MV-4-11 (cell line): ENCODE measurements at regions not wholly inside any gene's neighbourhood (a gene's known extent, or its start where the extent isn't known, plus 50 kb on each side); places are given as distances from the start of the nearest gene placed in this dataset.

Source experiments
- DNase-seq: peaks from one replicate; lab custom pipeline; 2025; lab: John Stamatoyannopoulos, UW

DNA sequence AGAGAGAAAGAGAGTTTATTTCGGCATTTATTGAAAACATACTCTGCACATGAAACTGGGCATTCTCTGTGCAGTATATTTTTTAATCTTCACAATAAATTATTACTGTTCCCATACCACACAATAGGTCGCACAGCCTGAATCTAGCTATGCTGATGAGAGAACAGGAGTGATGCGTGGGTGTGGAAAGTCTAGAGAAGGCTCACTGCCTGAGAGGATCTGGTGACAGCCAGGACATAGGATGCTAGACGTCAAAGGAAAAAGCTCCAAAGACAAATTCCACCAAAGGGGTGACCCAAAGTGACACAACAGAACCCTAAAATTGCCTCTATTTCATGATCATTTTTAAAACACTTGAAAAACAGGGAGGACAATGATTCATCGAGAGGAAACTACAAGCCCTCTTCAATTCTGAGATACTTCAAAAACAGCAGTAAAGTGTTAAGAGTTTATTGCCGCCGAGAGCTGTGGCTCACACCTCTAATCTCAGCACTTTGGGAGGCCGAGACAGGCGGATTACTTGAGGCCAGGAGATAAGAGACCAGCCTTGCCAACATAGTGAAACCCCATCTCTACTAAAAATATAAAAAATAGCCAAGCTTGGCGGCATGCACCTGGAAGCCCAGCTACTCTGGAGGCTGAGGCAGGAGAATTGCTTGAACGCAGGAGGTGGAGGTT lies 189.6 kb upstream of the NBEA start:
- DNase-seq = no peak

DNA sequence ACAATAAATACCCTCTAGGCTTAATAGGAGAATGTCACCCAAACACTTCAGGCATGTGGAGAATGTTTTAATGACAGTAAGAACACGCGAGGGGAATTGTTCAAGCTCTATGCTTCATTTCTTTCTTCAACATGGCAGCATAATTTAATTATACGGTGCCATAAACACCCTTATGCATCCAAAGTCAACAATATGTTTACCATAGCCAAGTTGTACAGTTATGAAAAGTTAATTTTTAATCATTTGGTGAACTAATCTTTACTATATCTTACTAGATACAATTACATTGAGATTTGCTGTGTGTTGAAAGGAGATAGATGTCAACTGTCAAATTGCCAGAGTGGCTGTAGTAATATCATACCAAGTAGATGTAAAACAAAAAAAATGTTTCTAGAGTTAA lies 185.9 kb upstream of the NBEA start:
- DNase-seq = no peak

DNA sequence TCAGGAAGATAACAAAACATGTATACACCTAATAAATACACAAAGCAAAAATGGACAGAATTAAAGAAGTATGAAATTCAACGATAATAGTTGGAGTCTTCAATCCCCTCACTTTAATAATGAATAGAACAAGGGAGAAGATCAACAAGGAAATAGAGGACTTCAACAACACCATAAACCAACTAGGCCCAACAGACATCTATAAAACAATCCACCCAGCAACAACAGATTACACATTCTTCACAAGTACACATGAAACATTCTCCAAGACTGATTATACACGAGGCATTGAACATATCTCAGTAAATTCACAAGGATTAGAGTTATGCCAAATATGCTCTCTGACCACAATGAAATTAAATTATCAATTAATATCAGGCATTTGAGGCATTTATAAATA lies 185.5 kb upstream of the NBEA start:
- no peak for DNase-seq

DNA sequence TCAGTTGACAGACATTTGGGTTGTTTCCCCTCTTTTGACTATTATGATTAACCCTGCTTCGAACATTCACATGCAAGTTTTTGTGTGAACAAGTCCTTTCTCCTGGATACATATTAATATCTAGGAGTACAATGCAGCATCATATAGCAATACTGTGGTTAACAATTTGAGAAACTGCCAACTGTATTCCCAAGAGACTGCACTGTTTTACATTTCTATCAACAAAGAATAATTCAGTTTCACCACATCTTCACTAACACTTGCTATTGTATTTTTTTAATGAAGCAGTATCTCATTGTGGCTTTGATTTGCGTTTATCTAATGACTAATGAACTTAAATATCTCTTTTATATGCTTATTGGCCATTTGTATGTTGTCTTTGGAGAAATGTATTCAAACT lies 184.6 kb upstream of the NBEA start:
- DNase-seq = no peak

DNA sequence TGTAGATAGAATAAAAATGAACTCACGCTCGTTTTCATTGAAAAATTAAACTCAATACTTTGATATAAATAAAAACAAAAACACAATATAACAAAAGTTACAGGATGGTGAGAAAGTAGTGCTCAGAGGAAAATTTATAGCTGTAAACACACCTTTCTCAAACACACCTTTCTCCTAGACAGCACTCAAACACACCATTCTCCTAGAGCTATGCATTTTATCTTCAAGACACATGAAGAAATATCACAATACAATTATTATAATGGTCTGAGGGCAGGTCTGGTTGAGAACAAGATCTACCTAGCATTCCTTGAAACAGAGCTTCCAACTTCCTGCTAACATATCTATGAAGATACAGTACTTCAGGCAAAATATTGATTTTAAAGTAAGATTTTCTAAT lies 183.4 kb upstream of the NBEA start:
- DNase-seq = no peak

DNA sequence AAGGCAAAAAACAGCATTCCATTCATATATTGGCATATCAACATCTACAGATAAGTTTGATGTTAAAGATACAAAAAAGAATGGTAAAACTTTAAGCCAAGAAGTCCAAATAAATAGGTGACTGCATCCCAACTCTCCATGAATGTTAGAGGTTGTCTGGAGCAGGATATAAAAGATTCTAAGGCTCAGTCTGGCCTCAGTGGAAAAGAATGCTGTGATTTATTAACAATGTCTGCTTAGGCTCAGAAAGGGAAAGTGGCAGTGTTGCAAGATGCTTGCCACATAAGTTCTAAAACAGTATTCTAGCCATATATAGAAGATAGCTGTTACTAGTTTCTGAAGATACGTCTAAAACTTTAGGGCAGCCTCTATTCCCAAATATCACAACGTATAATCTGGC lies 179.8 kb upstream of the NBEA start:
- DNase-seq = no peak

DNA sequence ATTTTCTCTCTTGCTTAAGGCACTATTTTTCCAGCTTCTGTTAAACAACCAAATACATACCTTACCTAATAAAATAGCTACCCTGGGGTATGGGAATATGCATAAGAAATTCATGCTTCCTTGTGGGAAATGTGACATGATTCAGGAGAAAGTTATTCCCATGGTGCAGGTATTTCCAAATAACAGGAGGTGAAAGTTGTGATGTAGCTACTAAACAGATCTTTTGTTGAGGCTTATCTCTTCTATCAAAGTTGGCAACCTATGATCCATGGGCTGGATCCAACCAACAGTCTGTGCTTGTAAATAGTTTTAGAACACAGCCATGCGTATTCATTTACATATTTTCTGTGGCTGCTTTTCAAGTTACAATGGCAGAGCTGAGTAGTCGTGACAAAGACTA lies 177.8 kb upstream of the NBEA start:
- no peak for DNase-seq

DNA sequence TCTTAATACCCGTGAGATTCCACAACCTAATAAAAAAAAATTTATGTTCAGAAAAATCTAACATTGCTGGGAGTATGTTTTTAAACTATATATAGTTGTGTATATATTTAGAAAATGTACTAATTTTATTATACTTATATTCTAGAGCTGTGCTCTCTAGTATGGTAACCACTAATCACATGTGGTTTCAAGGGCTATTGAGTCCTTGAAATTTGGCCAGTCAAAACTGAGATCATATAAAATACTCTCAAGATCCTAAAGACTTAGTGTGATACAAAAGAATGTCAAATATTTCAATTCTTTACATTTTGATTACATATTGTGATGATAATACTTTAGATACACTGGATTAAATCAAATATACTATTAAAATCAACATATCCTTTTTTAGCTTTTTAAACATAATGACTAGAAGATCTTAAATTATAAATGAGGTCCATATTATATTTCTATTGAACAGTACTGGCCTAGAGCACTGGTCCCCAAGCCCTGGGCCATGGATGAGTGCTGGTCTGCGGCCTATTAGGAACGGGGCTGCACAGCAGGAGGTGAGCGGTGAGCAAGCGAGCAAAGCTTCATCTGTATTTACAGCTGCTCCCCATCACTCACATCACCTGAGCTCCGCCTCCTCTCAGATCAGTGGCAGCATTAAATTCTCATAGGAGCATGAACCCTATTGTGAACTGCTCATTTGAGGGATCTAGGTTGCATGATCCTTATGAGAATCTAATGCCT lies 176.5 kb upstream of the NBEA start:
- DNase-seq = no peak

DNA sequence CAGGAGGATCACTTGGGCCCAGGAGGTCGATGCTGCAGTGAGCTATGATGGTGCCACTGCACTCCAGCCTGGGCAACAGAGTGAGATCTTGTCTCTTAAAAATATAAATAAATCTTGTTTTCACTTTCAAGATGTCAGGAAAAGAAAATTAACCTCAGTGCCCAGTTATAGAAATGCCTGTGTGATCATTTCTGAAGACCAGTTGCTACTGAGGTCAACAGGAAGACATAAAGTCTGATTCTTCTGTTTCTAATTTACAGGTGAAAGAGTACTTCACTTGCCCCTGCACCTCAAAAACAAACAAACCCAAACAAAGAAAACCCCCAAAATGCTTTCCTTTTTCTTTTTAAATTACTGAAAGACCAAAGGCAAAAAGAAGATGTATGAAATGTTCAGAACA lies 174.3 kb upstream of the NBEA start:
- DNase-seq = no peak

DNA sequence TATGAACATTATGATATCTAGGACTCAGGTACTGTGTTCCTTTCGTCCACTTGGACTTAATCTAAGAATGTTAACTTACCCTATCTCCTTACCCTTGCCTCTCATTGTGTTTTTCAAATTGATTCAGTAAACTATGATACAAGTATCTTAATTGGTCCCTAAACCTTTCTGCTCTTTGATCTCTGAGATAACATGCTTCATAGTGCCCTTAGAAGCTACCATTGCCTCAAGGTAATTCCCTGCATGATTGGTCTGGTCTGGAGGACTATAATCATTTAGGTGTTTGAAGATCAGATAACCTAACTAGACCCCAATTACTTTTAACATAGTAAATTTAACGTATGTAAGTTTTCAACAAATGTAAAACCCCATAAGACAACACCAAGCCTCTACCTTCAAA lies 169.9 kb upstream of the NBEA start:
- DNase-seq = no peak

DNA sequence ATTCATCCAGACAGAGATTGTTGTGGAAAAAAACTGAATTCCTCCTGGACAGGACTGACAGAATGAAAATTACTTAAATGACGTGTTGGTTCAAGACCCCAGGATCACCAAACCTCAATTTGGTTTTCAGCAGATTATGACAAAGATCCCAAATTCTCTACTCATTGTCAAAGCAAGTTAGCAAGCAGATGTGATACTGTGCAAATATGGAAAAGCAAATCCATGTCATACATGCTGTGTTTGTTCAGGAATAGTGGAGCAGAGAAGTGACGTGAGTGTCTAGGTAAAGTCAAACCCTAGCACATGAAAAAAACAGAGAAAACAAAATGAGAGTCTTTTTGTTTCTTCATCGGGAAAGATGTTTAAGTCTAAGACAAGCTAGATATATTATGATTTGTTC lies 169.2 kb upstream of the NBEA start:
- DNase-seq = no peak

DNA sequence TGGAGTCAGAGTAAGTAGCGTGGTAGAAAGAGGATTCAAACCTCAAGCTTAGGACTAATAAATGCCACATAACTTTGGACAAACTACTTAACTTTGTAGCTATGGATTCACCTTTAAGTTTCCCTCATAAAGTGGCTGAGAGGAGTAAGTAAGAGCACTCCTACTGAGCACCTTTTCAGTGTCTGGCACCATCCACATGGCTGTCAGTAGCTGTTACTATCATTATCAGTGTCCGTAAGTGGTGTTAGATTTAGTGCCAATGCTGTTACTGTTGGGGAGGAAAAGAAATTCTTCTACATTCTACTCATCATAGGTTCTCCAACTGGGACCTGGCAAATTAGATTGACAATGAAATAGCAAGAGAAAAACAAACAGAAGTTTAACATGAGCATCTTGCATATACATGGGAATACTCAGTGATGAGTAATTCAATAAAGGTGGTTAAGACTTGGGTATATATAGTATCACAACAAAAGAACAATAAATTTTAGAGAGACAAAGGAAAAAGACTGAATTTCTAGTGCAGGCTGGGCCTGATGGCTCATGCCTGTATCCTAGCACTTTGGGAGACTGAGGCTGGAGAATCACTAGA lies 165.6 kb upstream of the NBEA start:
- DNase-seq = no peak

DNA sequence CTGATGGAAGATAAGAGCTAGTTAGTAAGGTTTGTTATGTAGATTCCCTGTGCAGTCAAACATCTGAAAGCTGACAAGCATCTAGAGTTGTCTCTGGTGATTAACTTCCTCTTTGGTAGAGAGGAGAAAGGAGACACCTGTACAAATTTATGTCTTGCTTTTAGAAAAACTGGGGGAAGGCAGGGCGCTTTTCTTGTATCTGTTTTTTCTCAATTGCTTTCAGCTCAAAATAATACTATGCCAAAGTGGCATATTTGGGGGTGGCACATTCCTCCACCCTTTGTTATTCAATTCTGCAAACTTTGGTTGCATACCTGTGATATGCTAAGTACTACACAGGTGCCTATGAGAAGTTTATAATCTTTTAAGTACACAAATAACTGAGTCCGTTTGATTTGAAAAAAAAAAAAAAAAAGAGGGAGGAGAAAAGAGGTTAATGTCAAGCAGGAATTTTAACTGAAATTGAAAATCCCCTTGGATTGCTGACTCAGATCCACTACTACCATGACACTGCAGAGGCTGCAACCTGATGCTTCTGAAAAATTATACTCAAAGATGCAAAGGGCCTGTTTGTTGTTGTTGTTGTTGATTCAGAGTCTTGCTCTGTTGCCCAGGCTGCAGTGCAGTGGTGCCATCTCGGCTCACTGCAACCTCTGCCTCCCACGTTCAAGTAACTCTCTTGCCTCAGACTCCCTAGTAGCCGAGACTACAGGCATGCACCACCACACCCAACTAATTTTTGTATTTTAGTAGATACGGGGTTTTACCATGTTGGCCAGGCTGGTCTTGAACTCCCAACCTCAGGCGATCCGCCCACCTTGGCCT lies 164.8 kb upstream of the NBEA start:
- DNase-seq = no peak

DNA sequence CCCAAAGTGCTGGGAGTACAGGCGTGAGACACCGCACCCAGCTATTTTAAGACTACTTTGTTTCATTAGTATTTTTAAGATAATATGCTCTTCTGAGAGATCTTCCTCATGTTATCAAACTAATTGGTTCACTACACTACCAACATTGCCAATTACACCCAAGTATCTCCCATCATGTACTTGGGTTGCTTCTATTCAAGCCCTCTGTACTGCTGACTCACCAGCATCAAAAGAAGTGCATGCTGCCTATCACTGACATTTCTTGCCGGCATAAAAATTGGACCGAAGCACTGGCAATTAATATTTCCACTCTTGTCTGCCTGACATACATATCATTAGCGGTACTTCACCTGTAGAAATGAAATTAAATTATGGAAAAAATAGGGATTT lies 164.2 kb upstream of the NBEA start:
- DNase-seq = no peak

DNA sequence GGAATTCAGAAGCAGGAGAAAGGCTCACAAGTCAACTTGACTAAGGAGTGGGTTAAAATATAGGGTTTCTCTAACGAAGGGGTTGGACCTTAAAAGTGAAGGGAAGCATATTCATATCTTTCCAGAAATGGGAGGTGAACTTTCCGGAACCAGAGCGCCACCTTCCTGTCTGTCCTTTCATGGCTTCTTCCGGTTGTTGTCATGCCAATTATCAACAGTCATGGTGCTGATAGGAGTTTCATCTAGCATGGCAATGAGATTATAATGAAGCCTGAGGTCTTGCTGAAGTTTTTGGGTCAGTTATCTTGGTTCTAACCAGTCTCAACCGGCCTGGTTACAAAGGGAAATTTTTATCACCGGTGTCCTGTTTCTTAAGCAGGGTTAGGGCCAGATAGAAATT lies 162.9 kb upstream of the NBEA start:
- no peak for DNase-seq

DNA sequence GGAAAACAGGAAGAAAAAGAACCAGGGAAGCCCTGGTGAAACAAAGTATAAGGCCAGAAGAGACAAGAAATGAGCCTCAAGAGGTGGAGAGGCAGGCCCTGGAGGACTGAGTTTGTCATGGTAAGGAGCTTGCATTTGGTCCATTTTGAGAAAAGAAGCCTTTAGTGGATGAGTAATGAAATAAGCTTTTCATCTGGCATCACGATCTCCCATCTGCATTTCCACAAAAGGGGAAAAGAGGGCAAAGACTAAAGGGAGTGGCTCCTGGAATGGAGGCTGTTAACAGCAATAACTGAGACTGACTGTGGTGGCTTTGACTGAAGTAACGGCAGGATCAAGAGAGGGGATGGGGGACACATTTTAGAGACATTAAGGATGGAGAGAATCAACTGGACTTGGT lies 148.8 kb upstream of the NBEA start:
- DNase-seq = no peak

DNA sequence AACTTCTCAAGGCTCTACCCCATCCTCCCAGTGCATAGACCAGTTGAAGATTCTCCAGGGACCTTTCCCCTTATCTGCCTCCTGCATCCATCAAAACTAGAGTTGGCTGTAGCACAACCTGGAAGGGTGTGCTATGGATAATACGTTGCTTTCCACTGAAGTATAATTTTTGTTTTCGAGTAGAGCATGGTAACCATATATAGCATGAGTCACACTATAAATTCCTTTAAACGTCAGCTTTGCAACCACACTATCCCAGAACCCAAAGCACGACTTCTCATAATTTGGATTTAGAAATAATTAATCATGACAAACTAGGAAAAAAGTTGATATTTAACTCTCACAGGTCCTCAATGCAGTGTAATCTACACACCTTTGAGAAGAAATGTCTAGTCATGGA lies 138.3 kb upstream of the NBEA start:
- DNase-seq = no peak

DNA sequence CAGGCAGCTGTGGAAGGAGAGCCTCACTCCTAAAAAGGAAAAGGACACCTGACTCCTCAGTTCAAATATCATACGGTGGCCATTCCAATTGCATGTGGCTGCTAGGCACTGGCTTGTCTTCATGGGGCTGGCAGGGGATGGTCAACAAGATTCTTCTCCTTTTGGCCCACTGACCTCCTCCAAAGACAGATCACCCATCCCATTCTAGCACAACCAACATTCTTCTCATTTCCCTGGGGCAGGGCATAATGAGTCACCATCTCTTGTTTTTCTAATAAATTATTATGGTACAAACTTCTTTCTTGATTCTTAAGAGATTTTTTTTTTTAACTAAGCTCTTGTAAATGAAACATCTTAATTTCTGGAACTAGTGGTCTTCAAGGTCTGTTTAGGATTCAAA lies 136.7 kb upstream of the NBEA start:
- no peak for DNase-seq

DNA sequence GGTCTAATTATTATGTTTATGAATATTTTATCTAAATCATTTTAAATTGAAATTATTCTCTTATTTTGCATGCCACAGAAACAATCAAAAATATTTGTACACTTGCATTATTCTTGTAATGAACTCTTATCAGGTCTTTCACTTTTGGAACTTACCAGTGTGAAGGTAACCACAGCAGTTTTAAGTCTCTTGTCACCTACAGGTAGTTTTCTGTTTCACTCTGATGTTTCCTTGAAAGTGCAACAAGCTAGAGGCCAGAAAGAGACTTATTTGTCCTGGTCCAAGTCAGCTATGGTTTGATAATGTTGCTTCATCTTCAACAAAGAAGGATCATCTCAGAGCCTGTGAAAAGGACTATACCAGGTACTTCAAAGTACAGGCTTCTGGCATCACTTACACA lies 133.4 kb upstream of the NBEA start:
- no peak for DNase-seq

DNA sequence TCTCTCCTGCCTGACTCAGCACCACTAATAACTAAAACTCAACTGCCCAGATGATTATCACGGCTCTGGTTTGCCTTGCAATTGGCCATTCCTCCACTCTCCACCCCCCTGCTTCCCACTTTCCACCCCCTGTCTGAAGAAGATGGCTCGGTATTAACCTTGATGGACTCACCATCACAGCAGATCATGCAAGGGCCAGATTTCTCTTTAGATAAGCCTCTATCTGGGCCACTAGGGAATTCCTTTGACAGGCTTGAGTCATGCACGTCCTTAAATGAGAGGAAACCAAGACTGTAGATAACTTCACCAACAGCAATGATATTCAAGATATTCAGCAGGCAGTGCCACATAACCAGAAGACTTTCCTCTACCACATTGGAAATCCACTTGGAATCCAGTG lies 131.1 kb upstream of the NBEA start:
- DNase-seq = no peak

DNA sequence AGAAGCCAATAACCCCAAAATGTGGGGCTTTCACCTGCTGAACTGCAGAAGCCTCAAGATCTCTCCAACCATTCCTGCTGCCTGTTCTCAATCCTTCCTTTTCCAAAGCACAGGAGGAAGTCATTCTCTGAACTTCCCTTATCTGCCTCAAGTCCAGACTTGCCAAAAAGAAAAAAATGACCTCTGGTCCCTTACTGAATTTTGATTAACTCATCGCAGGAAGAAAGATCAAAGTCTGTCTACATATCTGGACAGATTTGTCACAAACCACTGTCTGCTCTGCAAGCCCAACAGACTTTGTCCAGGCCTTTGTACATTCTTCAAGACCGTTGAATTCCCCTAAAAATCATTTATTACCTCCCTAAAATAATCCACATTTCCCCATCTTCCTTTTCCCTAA lies 126.5 kb upstream of the NBEA start:
- no peak for DNase-seq

DNA sequence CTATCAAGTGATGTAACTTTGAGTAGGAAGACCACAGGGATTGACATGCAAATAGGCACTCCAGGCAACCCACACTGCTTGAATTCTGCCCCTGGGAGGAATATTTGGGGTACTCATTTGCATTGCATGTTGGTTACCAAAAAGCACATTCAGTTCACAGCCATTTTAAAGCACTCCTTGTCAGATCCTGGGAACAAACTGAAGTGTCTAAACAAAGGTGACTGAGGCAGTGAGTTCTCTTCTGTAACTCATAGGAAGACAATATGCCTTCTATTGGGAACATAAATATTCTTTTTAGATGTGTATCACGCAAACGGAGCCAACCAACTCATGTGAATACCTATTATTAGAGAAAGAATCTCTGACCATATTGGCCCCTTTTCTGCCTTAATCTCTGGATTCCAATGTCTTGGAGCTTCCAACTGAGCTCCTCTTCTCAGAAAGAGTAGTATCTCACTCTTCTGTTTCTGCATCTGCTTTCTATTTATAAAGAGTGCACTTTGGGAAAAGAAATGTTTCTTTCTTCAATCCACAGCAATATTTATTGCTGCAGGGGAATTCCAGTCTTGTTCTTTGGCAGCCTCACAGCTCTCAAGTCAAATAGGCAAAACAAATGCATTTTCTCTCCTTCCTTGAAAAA lies 125.7 kb upstream of the NBEA start:
- no peak for DNase-seq
